ENCODE measurements at regions not wholly inside any gene's neighbourhood (a gene's known extent, or its start where the extent isn't known, plus 50 kb on each side); places are given as distances from the start of the nearest gene placed in this dataset.

DNA sequence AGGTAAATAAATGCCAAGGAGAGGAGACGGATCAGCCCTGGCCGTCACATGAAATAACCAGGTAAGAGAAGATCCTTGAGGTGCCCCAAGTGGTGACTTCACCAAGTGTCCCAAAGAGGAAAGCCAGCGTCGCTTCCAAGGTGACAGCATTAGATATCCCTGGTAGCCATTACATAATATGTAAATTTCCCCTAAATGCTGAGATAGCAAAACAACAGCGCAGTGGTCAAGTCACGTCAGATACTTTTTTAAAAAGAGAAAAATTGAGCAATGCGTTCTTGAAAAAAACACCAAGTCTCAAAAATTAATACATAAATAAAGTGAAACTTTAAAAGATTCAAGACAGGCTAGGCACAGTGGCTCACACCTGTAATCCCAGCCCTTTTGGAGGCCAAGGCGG lies 100.2 kb downstream of the HTR5A start (continued):
- TF ChIP-seq EZH2phosphoT487 (IDR thresholded peaks at IDR 0.05; ENCODE audit: unreplicated experiment) (no peak), POLR2AphosphoS5 (IDR thresholded peaks at IDR 0.05; ENCODE audit: low read depth) (no peak), EZH2 (IDR thresholded peaks at IDR 0.05; ENCODE audit: low read depth, unreplicated experiment) (no peak)

DNA sequence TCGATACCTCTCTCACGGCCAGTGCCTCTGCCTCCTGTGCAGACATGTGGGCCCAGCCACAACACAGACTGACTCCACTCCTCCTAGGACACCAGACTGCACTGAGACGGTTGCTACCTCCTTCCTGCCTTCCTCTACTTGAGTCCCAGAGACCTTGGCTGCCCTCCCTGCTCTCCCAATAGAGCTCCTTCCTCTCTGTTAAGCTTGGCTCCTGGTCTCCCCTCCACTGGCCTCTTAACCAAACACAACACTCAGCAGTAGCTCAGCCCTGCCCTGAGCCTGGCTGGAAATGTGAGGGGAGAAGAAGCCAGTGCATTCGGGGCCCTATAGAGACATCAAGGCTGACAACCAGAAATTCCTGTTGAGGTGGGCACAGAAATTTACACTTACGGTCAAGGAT lies 102.0 kb downstream of the HTR5A start:
- Histone ChIP-seq H3F3A (replicated peaks; ENCODE audit: low read depth) (no peaks in the 10 kb centered on the region), H3K36me3 (ENCODE audit: insufficient read depth) (no peaks in the 10 kb centered on the region), H3K4me1 (ENCODE audit: insufficient read depth) (no peaks in the 10 kb centered on the region), H4K20me1 (replicated peaks; ENCODE audit: insufficient read depth) (no peaks in the 10 kb centered on the region), H3K79me2 (replicated peaks; ENCODE audit: insufficient read depth) (no peaks in the 10 kb centered on the region), H2AFZ (no peak overlapping the region), H3K4me3 (no peak overlapping the region), H3K27me3 (ENCODE audit: insufficient read depth) (no peaks in the 10 kb centered on the region), H3K4me2 (no peak overlapping the region), H3K9me2 (ENCODE audit: insufficient read depth) (0 out of 2 replicates have a peak, but pooled peaks cover 2% of the 10 kb centered on the region), H3K27ac (ENCODE audit: low read depth) (no peak overlapping the region)
- Mint-ChIP-seq H3K27ac (no peak overlapping the region), H3K4me3 (no peak overlapping the region), H3K4me1 (no peaks in the 10 kb centered on the region), H3K36me3 (ENCODE audit: low read depth) (no peaks in the 10 kb centered on the region; the same call in 2 of the 3 replicates), H3K9me3 (peaks cover 7% of the 10 kb centered on the region; the same call in 1 of the 3 replicates), H3K27me3 (ENCODE audit: insufficient read depth, low read depth, poor library complexity) (peaks cover 2% of the 10 kb centered on the region)
- TF ChIP-seq CREB1 (CRISPR knock-in tag; IDR thresholded peaks at IDR 0.05; ENCODE audit: low read depth) (no peak), STAT1 (IDR thresholded peaks at IDR 0.05; ENCODE audit: unreplicated experiment) (no peak), EZH2phosphoT487 (IDR thresholded peaks at IDR 0.05; ENCODE audit: unreplicated experiment) (no peak), NANOG (IDR thresholded peaks at IDR 0.05; ENCODE audit: borderline replicate concordance) (no peak), ZNF331 (CRISPR knock-in tag; IDR thresholded peaks at IDR 0.05; ENCODE audit: low read depth) (no peak), ZNF114 (CRISPR knock-in tag; IDR thresholded peaks at IDR 0.05) (no peak), POLR2AphosphoS5 (IDR thresholded peaks at IDR 0.05; ENCODE audit: low read depth) (no peak), EZH2 (IDR thresholded peaks at IDR 0.05; ENCODE audit: low read depth, unreplicated experiment) (no peak), JUNB (IDR thresholded peaks at IDR 0.05; ENCODE audit: unreplicated experiment) (no peak)
- TF ChIP-seq, protein P1, sequence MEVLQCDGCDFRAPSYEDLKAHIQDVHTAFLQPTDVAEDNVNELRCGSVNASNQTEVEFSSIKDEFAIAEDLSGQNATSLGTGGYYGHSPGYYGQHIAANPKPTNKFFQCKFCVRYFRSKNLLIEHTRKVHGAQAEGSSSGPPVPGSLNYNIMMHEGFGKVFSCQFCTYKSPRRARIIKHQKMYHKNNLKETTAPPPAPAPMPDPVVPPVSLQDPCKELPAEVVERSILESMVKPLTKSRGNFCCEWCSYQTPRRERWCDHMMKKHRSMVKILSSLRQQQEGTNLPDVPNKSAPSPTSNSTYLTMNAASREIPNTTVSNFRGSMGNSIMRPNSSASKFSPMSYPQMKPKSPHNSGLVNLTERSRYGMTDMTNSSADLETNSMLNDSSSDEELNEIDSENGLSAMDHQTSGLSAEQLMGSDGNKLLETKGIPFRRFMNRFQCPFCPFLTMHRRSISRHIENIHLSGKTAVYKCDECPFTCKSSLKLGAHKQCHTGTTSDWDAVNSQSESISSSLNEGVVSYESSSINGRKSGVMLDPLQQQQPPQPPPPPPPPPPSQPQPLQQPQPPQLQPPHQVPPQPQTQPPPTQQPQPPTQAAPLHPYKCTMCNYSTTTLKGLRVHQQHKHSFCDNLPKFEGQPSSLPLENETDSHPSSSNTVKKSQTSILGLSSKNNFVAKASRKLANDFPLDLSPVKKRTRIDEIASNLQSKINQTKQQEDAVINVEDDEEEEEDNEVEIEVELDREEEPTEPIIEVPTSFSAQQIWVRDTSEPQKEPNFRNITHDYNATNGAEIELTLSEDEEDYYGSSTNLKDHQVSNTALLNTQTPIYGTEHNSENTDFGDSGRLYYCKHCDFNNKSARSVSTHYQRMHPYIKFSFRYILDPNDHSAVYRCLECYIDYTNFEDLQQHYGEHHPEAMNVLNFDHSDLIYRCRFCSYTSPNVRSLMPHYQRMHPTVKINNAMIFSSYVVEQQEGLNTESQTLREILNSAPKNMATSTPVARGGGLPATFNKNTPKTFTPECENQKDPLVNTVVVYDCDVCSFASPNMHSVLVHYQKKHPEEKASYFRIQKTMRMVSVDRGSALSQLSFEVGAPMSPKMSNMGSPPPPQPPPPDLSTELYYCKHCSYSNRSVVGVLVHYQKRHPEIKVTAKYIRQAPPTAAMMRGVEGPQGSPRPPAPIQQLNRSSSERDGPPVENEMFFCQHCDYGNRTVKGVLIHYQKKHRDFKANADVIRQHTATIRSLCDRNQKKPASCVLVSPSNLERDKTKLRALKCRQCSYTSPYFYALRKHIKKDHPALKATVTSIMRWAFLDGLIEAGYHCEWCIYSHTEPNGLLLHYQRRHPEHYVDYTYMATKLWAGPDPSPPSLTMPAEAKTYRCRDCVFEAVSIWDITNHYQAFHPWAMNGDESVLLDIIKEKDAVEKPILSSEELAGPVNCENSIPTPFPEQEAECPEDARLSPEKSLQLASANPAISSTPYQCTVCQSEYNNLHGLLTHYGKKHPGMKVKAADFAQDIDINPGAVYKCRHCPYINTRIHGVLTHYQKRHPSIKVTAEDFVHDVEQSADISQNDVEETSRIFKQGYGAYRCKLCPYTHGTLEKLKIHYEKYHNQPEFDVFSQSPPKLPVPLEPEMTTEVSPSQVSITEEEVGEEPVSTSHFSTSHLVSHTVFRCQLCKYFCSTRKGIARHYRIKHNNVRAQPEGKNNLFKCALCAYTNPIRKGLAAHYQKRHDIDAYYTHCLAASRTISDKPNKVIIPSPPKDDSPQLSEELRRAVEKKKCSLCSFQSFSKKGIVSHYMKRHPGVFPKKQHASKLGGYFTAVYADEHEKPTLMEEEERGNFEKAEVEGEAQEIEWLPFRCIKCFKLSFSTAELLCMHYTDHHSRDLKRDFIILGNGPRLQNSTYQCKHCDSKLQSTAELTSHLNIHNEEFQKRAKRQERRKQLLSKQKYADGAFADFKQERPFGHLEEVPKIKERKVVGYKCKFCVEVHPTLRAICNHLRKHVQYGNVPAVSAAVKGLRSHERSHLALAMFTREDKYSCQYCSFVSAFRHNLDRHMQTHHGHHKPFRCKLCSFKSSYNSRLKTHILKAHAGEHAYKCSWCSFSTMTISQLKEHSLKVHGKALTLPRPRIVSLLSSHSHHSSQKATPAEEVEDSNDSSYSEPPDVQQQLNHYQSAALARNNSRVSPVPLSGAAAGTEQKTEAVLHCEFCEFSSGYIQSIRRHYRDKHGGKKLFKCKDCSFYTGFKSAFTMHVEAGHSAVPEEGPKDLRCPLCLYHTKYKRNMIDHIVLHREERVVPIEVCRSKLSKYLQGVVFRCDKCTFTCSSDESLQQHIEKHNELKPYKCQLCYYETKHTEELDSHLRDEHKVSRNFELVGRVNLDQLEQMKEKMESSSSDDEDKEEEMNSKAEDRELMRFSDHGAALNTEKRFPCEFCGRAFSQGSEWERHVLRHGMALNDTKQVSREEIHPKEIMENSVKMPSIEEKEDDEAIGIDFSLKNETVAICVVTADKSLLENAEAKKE (CRISPR knock-in tag; IDR thresholded peaks at IDR 0.05), result no peak
- TF ChIP-seq, protein P2, sequence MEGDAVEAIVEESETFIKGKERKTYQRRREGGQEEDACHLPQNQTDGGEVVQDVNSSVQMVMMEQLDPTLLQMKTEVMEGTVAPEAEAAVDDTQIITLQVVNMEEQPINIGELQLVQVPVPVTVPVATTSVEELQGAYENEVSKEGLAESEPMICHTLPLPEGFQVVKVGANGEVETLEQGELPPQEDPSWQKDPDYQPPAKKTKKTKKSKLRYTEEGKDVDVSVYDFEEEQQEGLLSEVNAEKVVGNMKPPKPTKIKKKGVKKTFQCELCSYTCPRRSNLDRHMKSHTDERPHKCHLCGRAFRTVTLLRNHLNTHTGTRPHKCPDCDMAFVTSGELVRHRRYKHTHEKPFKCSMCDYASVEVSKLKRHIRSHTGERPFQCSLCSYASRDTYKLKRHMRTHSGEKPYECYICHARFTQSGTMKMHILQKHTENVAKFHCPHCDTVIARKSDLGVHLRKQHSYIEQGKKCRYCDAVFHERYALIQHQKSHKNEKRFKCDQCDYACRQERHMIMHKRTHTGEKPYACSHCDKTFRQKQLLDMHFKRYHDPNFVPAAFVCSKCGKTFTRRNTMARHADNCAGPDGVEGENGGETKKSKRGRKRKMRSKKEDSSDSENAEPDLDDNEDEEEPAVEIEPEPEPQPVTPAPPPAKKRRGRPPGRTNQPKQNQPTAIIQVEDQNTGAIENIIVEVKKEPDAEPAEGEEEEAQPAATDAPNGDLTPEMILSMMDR (conservative IDR thresholded peaks at IDR 0.05; ENCODE audit: low read depth in 2 of 2), result no peak
- TF ChIP-seq, protein P3, sequence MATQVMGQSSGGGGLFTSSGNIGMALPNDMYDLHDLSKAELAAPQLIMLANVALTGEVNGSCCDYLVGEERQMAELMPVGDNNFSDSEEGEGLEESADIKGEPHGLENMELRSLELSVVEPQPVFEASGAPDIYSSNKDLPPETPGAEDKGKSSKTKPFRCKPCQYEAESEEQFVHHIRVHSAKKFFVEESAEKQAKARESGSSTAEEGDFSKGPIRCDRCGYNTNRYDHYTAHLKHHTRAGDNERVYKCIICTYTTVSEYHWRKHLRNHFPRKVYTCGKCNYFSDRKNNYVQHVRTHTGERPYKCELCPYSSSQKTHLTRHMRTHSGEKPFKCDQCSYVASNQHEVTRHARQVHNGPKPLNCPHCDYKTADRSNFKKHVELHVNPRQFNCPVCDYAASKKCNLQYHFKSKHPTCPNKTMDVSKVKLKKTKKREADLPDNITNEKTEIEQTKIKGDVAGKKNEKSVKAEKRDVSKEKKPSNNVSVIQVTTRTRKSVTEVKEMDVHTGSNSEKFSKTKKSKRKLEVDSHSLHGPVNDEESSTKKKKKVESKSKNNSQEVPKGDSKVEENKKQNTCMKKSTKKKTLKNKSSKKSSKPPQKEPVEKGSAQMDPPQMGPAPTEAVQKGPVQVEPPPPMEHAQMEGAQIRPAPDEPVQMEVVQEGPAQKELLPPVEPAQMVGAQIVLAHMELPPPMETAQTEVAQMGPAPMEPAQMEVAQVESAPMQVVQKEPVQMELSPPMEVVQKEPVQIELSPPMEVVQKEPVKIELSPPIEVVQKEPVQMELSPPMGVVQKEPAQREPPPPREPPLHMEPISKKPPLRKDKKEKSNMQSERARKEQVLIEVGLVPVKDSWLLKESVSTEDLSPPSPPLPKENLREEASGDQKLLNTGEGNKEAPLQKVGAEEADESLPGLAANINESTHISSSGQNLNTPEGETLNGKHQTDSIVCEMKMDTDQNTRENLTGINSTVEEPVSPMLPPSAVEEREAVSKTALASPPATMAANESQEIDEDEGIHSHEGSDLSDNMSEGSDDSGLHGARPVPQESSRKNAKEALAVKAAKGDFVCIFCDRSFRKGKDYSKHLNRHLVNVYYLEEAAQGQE (IDR thresholded peaks at IDR 0.05; ENCODE audit: unreplicated experiment), result no peak
- TF ChIP-seq, protein P4, sequence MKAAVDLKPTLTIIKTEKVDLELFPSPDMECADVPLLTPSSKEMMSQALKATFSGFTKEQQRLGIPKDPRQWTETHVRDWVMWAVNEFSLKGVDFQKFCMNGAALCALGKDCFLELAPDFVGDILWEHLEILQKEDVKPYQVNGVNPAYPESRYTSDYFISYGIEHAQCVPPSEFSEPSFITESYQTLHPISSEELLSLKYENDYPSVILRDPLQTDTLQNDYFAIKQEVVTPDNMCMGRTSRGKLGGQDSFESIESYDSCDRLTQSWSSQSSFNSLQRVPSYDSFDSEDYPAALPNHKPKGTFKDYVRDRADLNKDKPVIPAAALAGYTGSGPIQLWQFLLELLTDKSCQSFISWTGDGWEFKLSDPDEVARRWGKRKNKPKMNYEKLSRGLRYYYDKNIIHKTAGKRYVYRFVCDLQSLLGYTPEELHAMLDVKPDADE (IDR thresholded peaks at IDR 0.05), result no peak
- DNase-seq (ENCODE audit: low spot score) (no peak), ATAC-seq (no peak)

Data from GM23338 (cell line).